ENCODE measurements at regions not wholly inside any gene's neighbourhood (a gene's known extent, or its start where the extent isn't known, plus 50 kb on each side); places are given as distances from the start of the nearest gene placed in this dataset.

DNA sequence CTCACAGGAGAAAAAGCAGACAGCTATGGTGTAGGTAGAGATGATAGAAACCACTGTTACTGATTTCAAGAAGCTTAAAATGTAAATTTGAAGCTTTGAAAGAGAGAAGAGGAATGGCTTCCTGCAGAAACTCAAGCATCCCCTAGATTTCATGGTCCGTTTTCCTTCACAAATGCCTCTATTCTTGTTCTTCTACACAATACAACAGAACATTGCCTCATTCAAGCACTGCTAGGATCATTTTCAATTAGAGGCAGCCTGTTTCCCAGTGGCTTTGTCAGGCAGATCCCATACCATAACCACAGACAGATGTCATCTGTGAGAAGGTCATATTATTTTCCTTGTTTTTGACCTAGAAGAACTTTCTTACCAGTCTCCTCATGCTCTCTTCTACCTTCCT lies 77.9 kb upstream of the SPRED1 start:
- dilution Hi-C loops (cut with HindIII; ENCODE audit: low sequenced_read_pairs, unreplicated experiment) (no loop called here), intact Hi-C loops (cut with micrococcal nuclease) (no loop called here)

More for the DNA sequence above, 77.9 kb upstream of the SPRED1 start:
- H3K4me2 ChIP-seq (ENCODE audit: low read depth, low read length): no peak overlapping the region
- H2BK20ac ChIP-seq (ENCODE audit: low read depth, low read length): no peak overlapping the region
- WGBS, 2 experiments (ENCODE audit: extremely low coverage in 2 of 2, insufficient read length in 1 of 2): no CpG with 5 or more reads among the region's 1 CpG
- DNase-seq (no peak), ATAC-seq (ENCODE audit: low read depth) (no peak)
- POLR2A ChIA-PET (ENCODE audit: unreplicated experiment): no interaction called here
- H3K9me3 ChIP-seq (ENCODE audit: control insufficient read depth, insufficient read depth, low read length): no peaks in the 10 kb centered on the region
- H3K9ac ChIP-seq (ENCODE audit: low read depth, low read length): no peak overlapping the region
- no peaks in the 10 kb centered on the region for H4K20me1 ChIP-seq (ENCODE audit: insufficient read depth, low read length)
- no peak overlapping the region for H2BK120ac ChIP-seq (ENCODE audit: low read depth, low read length)
- H3K27ac ChIP-seq (ENCODE audit: insufficient read depth, low read length): no peak overlapping the region
- no peak overlapping the region for H2AK9ac ChIP-seq (replicated peaks; ENCODE audit: low read depth, low read length, poor library complexity)
- H2BK5ac ChIP-seq (ENCODE audit: low read depth, low read length, poor library complexity, severe bottlenecking): no peak overlapping the region
- H3K4ac ChIP-seq (ENCODE audit: low read depth, low read length): no peak overlapping the region
- TF ChIP-seq MAFK (IDR thresholded peaks at IDR 0.05; ENCODE audit: low read depth, low read length) (no peak), RFX5 (IDR thresholded peaks at IDR 0.05; ENCODE audit: low read depth, low read length) (no peak), FOS (IDR thresholded peaks at IDR 0.05; ENCODE audit: low read depth, low read length) (no peak), MAZ (IDR thresholded peaks at IDR 0.05; ENCODE audit: borderline replicate concordance, low read depth, low read length) (no peak), POLR2A (IDR thresholded peaks at IDR 0.05; ENCODE audit: low read depth, low read length) (no peak), RCOR1 (IDR thresholded peaks at IDR 0.05; ENCODE audit: insufficient replicate concordance, low read length) (no peak)
- no peak overlapping the region for H3K56ac ChIP-seq (ENCODE audit: extremely low read depth, insufficient read depth, low read length)
- H4K5ac ChIP-seq (ENCODE audit: low read depth, low read length): no peak overlapping the region
- H3K4me3 ChIP-seq (ENCODE audit: insufficient read depth, low read depth, low read length): no peak overlapping the region
- in situ Hi-C loops (cut with MboI; ENCODE audit: low sequenced_read_pairs): loop anchor here (25.0 kb wide), 1 partner anchor 488 kb away; no protein-coding TSS in a partner anchor
- H2AFZ ChIP-seq (replicated peaks; ENCODE audit: low read length, poor library complexity): no peak overlapping the region
- no peak overlapping the region for H2BK15ac ChIP-seq (ENCODE audit: low read depth, low read length)
- peaks cover 16% of the 10 kb centered on the region for H3K27me3 ChIP-seq (ENCODE audit: control insufficient read depth, insufficient read depth, low read length)
- no peaks in the 10 kb centered on the region for H3K36me3 ChIP-seq (ENCODE audit: control insufficient read depth, insufficient read depth, low read length)
- no TSS peak for BruUV-seq (replicated peaks)
- no peak overlapping the region for H3K23ac ChIP-seq (ENCODE audit: low read depth, low read length)
- CTCF ChIA-PET: no interaction called here
- no peak overlapping the region for H4K8ac ChIP-seq (ENCODE audit: low read depth in 2 of 2, low read length in 2 of 2)
- H2AK5ac ChIP-seq (ENCODE audit: low read depth, low read length): no peak overlapping the region
- peaks cover 2% of the 10 kb centered on the region; the same call in 1 of the 2 replicates for H3K4me1 ChIP-seq (ENCODE audit: control insufficient read depth, insufficient read depth, low read length)
- no peak overlapping the region for H3K18ac ChIP-seq (ENCODE audit: low read depth, low read length)
- H3K79me1 ChIP-seq (ENCODE audit: low read depth in 1 of 2, low read length in 2 of 2): no peaks in the 10 kb centered on the region
- no peaks in the 10 kb centered on the region for H3K9me1 ChIP-seq (ENCODE audit: insufficient read depth, low read length)
- H3K14ac ChIP-seq (replicated peaks; ENCODE audit: low read depth, low read length): no peak overlapping the region
- H4K91ac ChIP-seq (ENCODE audit: insufficient read depth, low read depth, low read length): no peak overlapping the region

All from IMR-90 (cell line).